ENCODE measurements at regions not wholly inside any gene's neighbourhood (a gene's known extent, or its start where the extent isn't known, plus 50 kb on each side); places are given as distances from the start of the nearest gene placed in this dataset.

DNA sequence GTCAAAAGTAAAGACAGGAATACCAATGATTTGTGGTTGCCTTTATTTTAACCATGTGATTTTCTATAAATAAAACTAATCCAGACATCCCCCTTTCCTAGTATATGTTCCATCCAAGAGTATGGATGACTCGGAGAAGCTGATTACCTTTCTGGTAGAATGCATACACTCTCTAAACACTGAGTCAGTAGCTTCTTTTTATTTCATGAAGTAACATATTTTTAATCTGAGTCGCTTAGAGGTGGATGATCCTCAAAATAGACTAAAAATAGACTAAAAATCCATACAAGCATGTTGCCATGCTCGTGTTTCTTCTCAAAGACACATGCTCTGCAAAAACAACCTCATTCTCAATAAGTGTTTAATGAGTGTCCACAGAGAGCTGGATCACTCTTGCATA lies 263.7 kb downstream of the COL12A1 start:
- ATAC-seq, result no peak
- no peak for TF ChIP-seq ZC3H10 (CRISPR knock-in tag; IDR thresholded peaks at IDR 0.05)
- TF ChIP-seq, protein P1, sequence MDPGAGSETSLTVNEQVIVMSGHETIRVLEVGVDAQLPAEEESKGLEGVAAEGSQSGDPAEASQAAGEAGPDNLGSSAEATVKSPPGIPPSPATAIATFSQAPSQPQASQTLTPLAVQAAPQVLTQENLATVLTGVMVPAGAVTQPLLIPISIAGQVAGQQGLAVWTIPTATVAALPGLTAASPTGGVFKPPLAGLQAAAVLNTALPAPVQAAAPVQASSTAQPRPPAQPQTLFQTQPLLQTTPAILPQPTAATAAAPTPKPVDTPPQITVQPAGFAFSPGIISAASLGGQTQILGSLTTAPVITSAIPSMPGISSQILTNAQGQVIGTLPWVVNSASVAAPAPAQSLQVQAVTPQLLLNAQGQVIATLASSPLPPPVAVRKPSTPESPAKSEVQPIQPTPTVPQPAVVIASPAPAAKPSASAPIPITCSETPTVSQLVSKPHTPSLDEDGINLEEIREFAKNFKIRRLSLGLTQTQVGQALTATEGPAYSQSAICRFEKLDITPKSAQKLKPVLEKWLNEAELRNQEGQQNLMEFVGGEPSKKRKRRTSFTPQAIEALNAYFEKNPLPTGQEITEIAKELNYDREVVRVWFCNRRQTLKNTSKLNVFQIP (CRISPR knock-in tag; IDR thresholded peaks at IDR 0.05; ENCODE audit: borderline replicate concordance, low read depth), result no peak
- no peak for TF ChIP-seq ARNTL (CRISPR knock-in tag; IDR thresholded peaks at IDR 0.05; ENCODE audit: borderline replicate concordance, low read depth)
- TF ChIP-seq, protein P2, sequence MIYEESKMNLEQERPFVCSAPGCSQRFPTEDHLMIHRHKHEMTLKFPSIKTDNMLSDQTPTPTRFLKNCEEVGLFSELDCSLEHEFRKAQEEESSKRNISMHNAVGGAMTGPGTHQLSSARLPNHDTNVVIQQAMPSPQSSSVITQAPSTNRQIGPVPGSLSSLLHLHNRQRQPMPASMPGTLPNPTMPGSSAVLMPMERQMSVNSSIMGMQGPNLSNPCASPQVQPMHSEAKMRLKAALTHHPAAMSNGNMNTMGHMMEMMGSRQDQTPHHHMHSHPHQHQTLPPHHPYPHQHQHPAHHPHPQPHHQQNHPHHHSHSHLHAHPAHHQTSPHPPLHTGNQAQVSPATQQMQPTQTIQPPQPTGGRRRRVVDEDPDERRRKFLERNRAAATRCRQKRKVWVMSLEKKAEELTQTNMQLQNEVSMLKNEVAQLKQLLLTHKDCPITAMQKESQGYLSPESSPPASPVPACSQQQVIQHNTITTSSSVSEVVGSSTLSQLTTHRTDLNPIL (CRISPR knock-in tag; IDR thresholded peaks at IDR 0.05; ENCODE audit: low read depth), result no peak

DNA sequence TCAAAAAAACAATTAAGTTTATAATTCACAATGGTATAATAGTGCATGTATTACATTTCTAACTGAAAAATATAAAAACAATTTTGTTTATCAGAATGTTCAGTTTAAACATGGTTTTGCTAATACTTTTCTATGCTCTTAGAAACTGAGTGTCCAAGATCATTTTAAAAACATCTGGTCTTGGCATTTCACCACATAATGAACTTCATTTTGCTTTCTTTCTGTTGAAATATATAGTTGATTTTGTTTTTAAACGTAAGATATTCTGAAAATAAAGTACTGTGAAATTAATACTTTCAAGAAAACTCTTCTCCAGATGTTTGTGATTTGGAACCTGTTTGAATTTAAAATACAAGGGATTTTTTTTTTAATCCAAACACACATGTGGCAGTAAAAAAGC lies 264.4 kb downstream of the COL12A1 start:
- TF ChIP-seq, protein P2 (CRISPR knock-in tag; IDR thresholded peaks at IDR 0.05; ENCODE audit: low read depth), result no peak
- no peak for TF ChIP-seq ARNTL (CRISPR knock-in tag; IDR thresholded peaks at IDR 0.05; ENCODE audit: borderline replicate concordance, low read depth)
- no peak for TF ChIP-seq TCF4 (CRISPR knock-in tag; IDR thresholded peaks at IDR 0.05; ENCODE audit: borderline replicate concordance)
- no peak for TF ChIP-seq ZFP3 (CRISPR knock-in tag; IDR thresholded peaks at IDR 0.05)
- TF ChIP-seq ZNF70 (CRISPR knock-in tag; IDR thresholded peaks at IDR 0.05), result no peak
- TF ChIP-seq BACH2 (CRISPR knock-in tag; IDR thresholded peaks at IDR 0.05; ENCODE audit: borderline replicate concordance), result no peak
- TF ChIP-seq ESRRG (CRISPR knock-in tag; IDR thresholded peaks at IDR 0.05), result no peak
- no peak for TF ChIP-seq RARB (CRISPR knock-in tag; IDR thresholded peaks at IDR 0.05)
- TF ChIP-seq, protein P3, sequence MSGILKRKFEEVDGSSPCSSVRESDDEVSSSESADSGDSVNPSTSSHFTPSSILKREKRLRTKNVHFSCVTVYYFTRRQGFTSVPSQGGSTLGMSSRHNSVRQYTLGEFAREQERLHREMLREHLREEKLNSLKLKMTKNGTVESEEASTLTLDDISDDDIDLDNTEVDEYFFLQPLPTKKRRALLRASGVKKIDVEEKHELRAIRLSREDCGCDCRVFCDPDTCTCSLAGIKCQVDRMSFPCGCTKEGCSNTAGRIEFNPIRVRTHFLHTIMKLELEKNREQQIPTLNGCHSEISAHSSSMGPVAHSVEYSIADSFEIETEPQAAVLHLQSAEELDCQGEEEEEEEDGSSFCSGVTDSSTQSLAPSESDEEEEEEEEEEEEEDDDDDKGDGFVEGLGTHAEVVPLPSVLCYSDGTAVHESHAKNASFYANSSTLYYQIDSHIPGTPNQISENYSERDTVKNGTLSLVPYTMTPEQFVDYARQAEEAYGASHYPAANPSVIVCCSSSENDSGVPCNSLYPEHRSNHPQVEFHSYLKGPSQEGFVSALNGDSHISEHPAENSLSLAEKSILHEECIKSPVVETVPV (CRISPR knock-in tag; IDR thresholded peaks at IDR 0.05), result no peak
- no peak for TF ChIP-seq GLIS3 (CRISPR knock-in tag; IDR thresholded peaks at IDR 0.05)
- no peak for ATAC-seq

DNA sequence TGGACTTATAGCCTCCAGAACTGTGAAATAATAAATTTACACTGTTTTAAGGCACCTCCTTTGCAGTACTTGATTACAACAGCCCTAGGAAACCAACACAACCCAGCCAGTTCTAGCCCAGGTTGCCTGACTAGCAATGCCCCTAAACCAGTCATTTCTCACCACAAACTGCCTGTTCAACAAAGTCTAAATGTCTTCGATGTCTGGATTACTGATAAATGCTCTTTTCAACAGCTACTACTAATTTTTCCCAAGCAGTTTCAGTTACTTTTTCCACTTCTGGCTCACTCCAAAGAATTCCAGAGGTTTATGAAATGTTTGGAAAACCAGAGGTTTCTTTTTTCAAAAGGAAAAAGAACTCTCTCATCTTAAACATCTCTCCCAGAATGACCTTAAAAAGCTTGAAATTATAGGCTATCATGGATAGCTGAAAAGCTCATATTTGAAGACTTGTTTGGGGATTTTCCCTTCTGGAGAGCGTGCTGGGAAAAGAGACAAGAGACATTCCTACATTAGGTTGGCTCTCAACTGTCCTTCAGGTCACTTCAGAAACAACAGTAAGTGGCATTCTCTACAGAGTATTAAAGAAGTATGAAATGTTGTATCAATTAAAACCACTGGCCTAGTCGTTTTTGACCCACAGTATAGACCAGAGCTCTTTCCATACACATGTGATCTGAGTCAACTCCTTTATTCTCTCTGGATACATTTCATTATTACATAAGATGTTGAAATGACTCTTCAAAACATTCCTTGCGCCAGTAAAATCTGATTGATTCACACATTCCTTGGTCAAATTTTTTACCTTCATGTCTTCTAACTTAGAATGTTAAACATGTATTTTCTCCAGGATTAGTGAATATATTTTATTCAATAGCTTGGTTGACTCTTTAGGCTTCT lies 265.9 kb downstream of the COL12A1 start:
- no peak for ATAC-seq

GRCh38 chr6:74939151-74939708 lies 266.6 kb downstream of the COL12A1 start:
- ATAC-seq, result no peak
- TF ChIP-seq TOX (CRISPR knock-in tag; IDR thresholded peaks at IDR 0.05; ENCODE audit: borderline replicate concordance), result no peak
- TF ChIP-seq TCF4 (CRISPR knock-in tag; IDR thresholded peaks at IDR 0.05; ENCODE audit: borderline replicate concordance), result no peak
- TF ChIP-seq, protein P4, sequence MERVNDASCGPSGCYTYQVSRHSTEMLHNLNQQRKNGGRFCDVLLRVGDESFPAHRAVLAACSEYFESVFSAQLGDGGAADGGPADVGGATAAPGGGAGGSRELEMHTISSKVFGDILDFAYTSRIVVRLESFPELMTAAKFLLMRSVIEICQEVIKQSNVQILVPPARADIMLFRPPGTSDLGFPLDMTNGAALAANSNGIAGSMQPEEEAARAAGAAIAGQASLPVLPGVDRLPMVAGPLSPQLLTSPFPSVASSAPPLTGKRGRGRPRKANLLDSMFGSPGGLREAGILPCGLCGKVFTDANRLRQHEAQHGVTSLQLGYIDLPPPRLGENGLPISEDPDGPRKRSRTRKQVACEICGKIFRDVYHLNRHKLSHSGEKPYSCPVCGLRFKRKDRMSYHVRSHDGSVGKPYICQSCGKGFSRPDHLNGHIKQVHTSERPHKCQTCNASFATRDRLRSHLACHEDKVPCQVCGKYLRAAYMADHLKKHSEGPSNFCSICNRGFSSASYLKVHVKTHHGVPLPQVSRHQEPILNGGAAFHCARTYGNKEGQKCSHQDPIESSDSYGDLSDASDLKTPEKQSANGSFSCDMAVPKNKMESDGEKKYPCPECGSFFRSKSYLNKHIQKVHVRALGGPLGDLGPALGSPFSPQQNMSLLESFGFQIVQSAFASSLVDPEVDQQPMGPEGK (CRISPR knock-in tag; IDR thresholded peaks at IDR 0.05; ENCODE audit: borderline replicate concordance), result no peak
- TF ChIP-seq ZNF8 (CRISPR knock-in tag; IDR thresholded peaks at IDR 0.05), result no peak
- TF ChIP-seq, protein P1 (CRISPR knock-in tag; IDR thresholded peaks at IDR 0.05; ENCODE audit: borderline replicate concordance, low read depth), result no peak

More for the DNA sequence above, 265.9 kb downstream of the COL12A1 start:
- TF ChIP-seq ARNTL (CRISPR knock-in tag; IDR thresholded peaks at IDR 0.05; ENCODE audit: borderline replicate concordance, low read depth) (no peak), ZFP3 (CRISPR knock-in tag; IDR thresholded peaks at IDR 0.05) (no peak), TOX (CRISPR knock-in tag; IDR thresholded peaks at IDR 0.05; ENCODE audit: borderline replicate concordance) (no peak), BACH2 (CRISPR knock-in tag; IDR thresholded peaks at IDR 0.05; ENCODE audit: borderline replicate concordance) (no peak), TCF4 (CRISPR knock-in tag; IDR thresholded peaks at IDR 0.05; ENCODE audit: borderline replicate concordance) (no peak), SNAI2 (CRISPR knock-in tag; IDR thresholded peaks at IDR 0.05) (no peak), RARB (CRISPR knock-in tag; IDR thresholded peaks at IDR 0.05) (no peak)
- TF ChIP-seq, protein P1 (CRISPR knock-in tag; IDR thresholded peaks at IDR 0.05; ENCODE audit: borderline replicate concordance, low read depth), result no peak

Data from SK-N-SH treated with all-trans-retinoic acid at 6 μM for 48 hours (cell line).